ENCODE measurements at regions not wholly inside any gene's neighbourhood (a gene's known extent, or its start where the extent isn't known, plus 50 kb on each side); places are given as distances from the start of the nearest gene placed in this dataset.

DNA sequence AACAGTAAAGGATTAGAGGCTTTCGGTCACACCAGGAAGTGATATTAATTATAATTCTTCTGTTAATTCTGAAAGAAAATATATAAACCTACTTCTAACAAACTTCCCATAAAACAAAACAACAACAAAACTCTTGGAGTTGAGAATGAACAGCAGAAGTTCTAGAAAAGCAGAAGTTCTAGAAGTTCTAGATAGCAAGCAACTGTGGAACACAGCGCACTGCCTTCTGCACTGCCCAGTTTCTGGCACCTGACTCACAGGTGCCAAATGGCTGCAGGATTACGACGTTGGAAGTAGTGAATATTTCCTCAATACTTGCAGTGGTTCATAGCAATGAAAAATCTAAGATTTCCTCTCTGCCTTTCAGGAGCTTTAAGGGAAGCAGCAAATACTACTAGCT, 132.2 kb downstream of the OR13A1 start:
- DNase-seq (ENCODE audit: low read depth in 3 of 3, low spot score in 1 of 3): no peak

DNA sequence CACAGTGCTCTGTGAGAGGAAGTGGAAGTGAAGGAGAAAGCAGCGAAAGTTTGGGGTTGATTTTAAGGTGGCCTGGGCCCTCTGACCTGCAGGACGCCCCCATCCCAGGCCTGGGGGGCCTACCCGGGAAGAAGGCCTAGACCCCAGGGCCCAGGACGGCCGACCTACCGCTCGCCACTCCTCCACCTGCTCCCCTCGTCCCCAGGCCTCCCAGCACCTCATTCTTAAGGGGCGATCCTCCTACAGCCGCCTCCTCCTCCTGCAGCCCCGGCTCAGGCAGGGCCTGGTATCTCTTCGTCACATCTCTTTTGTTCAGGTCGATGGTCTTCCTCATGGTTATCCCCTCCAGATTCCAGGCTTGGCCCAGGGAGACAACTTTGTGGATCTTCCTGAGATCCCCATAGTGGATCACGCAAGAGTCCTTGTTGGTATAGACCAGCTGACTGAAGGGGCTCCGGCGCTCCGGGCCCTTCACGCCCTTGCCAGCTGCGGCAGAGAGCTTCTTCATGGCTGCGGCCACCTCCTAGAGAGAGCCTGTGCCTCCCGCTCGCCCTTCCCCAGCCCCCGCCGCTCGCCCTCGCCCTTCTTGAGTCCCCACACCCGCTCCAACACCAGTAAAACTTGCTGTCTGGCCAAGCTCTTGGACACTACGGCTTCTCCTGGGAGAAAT, 117.5 kb downstream of the OR13A1 start:
- no peak for DNase-seq (ENCODE audit: low read depth in 3 of 3, low spot score in 1 of 3)

DNA sequence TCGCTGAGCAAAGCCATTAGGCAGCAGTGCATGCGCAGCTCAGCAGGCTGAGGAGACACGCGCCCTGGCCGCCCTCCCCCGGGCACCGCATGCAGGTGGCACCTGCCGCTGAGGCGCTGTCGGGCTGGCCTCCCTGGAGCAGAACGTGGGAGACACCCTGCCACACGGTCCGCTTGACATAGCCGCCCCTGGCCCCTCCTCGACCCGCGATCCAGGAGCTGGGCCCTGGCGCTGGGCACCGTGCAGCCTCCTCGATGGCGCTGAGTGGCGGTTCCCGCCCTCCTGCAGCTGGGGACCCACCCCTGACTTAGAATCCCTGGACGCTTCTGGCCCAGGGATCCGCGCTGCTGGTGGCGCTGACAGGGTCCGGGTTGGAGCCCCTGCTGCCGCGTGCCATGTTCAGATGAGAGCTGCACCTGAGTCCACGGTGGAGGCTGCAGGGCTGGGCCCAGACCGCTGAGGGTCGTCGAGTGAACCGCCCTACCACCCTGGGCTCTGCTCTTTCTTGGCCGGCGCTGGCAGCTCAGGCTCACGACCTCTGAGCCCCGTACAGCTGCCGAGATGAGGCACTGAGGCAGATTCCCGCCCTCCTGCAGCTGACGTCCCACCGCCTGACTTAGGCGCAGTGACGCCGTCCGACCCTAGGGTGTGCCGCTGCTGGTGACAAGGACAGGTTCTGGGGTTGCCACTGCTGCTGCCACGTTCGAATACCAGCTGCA, 116.8 kb downstream of the OR13A1 start:
- DNase-seq (ENCODE audit: low read depth in 3 of 3, low spot score in 1 of 3): no peak

DNA sequence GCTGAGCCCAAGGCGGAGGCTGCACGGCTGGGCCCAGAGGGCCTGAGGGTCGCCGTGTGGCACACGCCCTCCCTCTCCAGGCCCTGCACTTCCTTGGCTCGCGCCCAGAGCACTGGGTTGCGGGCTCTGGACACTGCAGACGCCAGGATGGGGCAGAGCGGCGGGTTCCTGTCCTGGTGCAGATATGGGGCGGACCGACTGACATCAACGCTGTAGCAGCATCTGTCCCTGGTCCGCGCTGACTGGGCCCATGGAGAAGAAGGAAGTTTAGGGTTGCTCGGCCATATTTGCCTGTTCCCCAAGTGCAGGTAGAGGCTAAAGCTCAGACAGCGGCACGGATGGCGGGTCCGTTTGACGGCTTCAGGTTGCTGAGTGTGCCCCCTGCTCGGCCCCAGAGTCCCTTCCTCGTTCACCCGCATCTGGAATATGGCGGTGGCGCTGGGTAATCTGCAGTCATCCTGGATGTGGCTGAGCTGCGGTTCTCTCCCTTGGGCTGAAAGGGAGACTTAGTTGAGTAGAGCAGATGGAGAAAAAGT, 116.1 kb downstream of the OR13A1 start:
- DNase-seq (ENCODE audit: low read depth in 3 of 3, low spot score in 1 of 3): no peak

DNA sequence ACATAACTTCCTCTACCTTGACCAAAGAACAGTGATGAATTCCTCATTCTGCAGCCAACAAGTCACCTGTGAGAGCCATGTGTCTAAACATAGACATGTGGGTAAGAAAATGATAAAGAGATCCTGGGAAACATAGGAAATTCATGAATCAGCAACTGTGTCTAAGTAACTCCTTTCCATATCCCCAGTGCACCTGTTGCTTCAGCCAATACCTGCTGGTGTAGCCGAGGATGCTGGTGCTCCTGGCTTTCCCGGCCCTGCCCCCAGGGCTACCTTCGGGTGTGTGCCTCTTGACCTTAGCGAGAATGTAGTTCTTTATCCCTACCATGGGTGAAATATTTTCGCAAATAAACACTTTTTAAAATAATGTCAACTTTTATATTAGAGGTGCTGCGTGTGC, 114.1 kb downstream of the OR13A1 start:
- DNase-seq (ENCODE audit: low read depth in 3 of 3, low spot score in 1 of 3): no peak

DNA sequence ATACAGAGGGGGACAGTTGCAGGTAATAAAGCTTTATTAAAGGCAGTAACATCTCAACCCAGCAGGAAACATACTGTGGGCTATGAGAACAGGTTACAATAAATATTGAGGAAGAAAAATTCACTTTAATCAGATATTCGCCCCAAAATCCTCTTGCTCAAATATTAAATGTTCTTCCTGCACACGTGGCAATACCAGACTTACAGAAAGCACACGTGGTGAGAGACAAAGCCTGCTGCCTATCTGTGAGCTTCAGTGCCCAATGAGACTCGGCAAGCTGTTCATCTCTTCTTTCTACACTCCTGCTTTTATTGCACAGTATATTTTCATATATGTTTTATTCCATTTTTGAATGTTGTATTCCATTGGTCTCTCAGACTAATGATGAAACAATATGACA, 113.2 kb downstream of the OR13A1 start:
- DNase-seq (ENCODE audit: low read depth in 3 of 3, low spot score in 1 of 3): no peak

DNA sequence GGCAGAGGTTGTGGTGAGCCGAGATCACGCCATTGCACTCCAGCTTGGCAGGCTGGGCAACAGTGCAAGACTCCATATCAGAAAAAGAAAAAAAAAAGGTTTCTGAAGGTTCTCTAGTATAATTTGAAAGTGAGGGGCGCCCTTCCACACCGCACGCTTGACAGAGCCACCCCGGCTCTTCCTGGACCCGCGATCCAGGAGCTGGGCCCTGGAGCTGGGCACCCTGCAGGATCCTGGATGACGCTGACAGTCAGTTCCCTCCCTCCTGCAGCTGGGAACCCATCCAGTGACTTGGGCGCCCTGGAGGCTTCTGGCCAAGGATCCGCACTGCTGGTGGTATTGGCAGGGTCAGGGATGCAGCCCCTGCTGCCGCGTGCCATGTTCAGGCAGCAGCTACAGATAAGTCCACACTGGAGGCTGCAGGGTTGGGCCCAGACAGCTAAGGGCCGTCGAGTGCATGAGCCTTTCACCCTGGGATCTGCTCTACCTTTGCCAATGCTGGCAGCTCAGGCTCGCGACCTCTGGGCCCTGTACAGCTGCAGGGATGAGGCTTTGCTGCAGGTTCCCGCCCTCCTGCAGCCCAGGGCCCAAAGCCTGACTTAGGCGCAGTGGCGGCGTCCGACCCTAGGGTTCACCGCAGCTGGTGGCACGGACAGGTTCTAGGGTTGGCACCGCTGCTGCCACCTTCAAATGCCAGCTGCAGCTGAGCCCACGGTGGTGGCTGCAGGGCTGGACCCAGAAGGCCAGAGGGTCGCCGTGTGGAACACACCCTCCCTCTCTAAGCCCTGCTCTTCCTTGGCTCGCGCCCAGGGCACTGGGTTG, 110.2 kb downstream of the OR13A1 start:
- no peak for DNase-seq (ENCODE audit: low read depth in 3 of 3, low spot score in 1 of 3)

DNA sequence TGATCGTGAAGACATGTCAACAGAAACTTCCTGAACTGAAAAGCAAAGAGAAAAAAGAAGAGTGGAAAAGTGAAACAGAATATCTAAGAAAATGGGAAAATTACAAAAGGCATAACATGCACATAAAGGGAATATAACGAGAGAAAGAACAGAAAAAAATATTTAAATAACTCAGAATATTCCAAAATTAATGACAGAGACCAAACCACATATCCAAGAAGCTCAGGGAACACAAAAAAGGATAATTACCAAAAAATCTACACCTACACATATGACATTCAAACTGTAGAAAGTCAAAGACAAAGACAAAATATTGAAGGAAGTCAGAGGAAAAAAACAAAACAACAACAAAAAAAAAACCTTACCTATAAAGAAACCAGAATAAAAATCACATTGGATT, 105.5 kb downstream of the OR13A1 start:
- no peak for DNase-seq (ENCODE audit: low read depth in 3 of 3, low spot score in 1 of 3)

DNA sequence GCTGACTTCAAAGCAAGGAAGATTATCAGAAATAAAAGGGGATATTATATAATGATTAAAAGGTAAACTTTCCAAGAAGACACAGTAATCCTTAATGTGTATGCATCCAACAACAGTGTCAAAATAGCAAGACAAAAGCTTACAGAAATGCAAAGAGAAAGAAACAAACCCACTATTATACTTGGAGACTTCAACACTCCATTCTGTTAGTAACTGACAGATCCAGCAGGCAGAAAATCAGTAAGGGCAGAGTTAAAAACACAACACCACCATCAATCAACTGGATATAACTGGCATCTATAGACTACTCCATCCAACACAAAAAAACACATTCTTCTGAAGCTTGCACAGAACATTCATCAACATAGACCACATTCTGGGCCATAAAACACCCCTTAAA, 103.8 kb downstream of the OR13A1 start:
- no peak for DNase-seq (ENCODE audit: low read depth in 3 of 3, low spot score in 1 of 3)

DNA sequence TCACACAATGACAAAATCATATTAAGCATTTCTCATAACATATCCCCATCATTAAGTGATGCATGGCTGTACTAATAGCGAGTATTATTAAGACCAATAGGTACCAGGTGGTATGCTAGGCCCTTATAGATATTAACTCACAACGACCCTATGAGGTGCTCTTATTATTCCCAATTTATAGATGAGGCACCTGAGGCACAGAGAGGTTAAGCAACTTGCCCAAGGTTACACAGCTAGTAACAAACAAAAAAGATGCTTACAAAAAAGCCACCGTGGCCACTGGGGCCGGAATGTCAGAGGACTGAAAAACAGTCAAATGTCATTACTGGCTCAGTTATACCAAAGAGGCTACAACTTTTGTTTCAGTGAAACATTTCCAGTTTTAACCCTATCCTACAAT, 96.0 kb downstream of the OR13A1 start:
- no peak for DNase-seq (ENCODE audit: low read depth in 3 of 3, low spot score in 1 of 3)

DNA sequence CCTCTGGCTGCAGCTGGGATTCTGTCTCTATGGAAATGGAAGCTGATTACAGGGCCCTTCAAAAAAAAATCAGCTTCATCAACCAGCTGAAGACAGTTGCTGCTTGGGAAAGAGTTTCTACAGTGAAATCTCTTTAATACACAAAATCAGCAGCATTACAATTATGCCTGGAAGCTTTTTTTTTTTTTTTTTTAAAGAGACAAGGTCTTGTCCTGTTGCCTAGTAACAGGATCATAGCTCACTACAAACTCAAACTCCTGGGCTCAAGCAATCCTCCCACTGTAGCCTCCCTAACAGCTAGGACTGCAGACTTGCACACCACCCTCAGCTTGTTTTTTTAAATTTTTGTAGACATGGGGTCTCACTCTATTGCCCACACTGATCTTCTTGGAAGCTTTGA, 94.5 kb downstream of the OR13A1 start:
- DNase-seq (ENCODE audit: low read depth in 3 of 3, low spot score in 1 of 3): no peak

DNA sequence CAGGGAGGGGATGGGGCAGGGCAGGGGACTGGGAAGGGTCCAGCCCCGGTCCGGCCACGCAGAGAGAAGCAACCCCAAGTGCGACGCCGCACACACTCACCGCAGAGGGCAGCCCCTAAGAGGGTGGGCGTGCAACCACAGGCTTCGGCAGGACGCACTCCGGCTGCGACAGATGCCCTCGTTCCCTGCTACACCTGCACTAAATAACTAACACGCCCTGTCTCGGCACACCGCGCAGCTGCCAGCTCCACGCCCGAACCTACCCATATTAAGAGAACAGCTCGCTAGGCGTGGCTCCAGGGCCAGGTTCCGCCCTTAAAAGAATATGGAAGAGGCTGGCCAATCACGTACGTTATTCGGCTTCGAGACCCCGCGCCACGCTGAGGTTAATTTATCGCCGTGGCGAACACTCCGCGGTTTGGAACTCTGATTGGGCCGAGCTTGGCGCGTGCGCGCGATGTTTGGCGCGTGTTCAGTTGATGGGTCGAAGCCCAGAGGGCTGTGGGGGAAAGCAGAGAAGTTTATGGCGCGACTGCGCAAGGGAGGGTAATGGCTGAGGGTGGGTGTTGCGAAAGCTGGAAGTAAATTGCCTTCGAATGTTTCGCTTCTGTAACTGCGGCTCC, 91.1 kb downstream of the OR13A1 start:
- no peak for DNase-seq (ENCODE audit: low read depth in 3 of 3, low spot score in 1 of 3)

DNA sequence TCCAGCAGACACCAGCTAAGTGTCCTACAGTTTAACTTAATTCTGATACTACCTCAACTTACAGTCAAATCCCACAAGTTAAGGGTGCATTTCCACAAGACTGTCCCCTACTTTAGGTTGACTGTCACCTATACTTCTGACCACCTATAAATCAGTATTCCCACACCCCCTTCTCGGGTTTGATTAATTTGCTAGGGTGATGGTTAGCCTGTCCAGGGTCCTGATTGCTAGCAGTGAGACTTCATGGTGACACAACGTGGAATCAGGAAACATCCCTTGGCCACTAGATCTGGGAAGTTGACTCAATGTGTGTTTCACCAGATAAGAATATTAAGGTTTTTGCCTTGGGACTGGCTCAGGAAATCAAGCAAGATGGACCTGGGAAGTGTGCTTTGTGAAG, 88.4 kb downstream of the OR13A1 start:
- no peak for DNase-seq (ENCODE audit: low read depth in 3 of 3, low spot score in 1 of 3)

DNA sequence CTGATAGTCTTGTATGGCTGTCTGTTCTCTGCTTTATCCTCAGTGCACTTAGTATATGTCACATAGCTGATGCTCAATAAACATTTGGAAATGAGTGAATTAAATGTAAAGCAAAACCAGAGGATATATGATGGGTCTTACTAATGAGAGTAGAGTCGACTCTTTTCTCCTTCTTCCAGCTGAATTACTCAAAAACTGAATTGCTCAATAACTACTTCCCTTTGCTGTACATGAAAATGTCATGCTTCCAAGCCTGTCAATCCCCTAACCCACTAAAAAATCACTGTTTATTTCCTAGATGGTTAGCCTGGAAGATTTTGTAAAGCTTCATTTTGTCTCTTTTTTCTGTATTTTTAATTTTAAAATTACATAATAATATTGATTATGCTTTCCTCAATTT, 88.0 kb downstream of the OR13A1 start:
- no peak for DNase-seq (ENCODE audit: low read depth in 3 of 3, low spot score in 1 of 3)

DNA sequence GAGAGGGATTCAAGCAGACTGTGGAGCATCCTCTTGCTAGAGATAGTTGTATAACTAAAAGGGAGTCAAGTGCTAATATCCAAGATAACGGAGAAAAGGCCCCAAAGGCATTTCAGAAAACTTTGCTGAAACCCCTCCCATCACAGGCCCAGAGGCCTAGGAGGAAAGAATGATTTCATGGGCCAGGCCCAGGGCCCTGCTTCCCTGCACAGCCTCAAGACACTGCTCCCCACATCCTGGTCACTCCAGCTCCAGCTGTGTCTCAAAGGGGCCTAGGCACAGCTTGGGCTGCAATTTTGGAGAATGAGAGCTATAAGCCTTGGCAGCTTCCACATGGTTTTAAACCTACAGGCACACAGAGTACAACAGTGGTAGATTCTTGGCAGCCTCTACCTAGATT, 85.6 kb downstream of the OR13A1 start:
- DNase-seq (ENCODE audit: low read depth in 3 of 3, low spot score in 1 of 3): no peak

DNA sequence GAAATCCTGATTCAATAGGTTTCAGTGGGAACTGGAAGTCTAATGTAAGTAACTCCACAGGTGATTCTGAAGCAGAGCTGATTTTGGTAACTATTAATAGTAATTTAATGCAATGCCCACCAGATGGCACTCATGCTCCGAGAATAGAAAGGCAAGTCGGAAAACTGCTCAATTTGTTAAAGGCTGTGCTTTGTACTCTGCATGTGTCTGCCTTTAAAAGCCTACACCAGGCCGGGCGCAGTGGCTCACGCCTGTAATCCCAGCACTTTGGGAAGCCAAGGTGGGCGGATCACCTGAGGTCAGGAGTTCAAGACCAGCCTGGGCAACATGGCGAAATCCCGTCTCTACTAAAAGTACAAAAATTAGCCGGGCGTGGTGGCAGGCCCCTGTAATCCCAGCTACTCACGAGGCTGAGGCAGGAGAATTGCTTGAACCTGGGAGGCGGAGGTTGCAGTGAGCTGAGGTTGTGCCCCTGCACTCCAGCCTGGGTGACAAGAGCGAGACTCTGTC, 80.1 kb downstream of the OR13A1 start:
- peak; percentile 16 to 28 (median 18) for DNase-seq (ENCODE audit: low read depth in 3 of 3, low spot score in 1 of 3)

DNA sequence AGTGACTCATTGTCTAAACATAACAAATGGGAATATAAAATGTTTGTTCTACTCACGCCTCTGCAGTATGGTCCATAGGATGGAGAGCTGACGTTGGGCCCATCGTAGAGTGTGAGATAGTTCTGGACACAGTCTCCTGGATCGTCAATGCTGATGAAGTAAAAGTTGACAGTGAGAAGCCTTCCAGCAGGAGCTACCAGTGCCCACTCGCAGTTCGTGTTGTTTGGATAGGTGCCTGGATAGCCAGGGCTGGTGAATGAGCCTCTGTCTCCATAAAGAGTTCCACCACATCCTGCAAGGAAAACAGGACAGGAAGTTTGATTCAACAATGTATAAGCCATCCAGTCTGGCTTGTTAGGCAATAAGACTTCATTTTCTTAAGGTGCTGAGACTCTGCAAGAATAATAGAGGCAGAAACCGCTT, 79.6 kb downstream of the OR13A1 start:
- no peak for DNase-seq (ENCODE audit: low read depth in 3 of 3, low spot score in 1 of 3)

DNA sequence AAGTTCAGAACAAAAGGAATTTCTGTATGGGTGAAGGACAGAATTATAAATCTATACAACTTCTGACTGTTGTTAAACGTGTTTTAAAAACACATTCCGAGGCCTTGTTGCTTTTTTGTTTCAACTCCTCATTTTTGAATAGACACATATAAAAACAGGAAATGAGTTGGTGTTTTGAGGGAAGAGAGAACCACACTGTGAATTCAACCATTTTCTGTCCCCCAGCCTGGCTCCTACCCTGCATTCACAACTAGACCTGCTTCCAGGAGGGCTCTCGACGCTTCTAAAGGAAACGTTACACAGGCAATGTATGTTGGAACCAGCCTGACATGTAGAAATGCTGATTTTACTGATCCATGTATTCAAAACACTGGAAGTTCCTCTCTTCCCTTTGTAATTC, 76.5 kb downstream of the OR13A1 start:
- DNase-seq (ENCODE audit: low read depth in 3 of 3, low spot score in 1 of 3): no peak

DNA sequence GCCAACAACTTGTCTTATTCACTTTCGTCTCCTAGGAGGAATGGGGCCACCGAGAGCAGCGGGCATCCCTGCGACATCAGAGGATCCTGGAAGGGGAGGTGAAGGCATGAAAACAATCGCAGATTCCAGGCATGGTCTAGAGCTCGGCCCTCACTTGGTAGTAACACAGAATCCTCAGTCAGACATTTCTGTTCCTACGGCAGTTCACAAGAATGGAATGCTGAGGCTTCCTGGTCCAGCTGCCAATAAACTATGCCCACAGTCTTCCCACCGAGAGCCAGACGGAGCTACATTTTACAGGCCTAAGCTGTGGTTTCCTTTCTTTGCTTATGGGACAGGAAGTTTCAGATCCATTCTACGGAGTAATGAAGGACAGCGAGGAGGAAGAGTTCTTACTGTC, 75.8 kb downstream of the OR13A1 start:
- no peak for DNase-seq (ENCODE audit: low read depth in 3 of 3, low spot score in 1 of 3)

DNA sequence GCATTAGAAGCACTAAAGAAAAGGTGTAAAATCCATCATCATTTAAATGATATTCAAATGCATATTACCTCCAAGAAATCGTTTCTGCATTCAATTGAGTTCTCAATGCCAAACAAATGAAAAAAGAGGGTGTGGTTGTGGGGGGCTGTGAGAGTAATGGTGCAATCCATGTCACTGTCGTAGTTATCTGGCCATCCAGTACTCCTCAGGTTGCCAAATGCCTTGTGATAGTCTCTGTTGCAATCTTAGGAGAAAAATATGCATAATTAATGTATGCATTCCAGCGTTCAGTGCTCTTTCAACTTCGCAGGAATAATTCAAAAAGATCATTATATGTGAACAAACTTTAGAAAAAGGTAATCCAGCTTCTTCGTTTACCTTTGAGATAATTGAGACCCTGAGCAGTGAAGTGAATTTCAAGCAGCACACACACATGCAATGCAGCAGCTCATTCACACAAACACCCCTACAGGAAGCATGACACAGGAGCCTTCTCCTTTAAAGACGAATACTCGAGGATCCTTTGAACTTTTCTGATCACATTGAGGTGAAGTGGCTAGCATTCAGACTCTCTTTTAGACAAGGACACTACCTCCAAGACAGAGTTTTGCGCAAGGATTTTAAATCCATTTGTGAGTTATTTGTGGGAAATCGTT, 73.4 kb downstream of the OR13A1 start:
- no peak for DNase-seq (ENCODE audit: low read depth in 3 of 3, low spot score in 1 of 3)

DNA sequence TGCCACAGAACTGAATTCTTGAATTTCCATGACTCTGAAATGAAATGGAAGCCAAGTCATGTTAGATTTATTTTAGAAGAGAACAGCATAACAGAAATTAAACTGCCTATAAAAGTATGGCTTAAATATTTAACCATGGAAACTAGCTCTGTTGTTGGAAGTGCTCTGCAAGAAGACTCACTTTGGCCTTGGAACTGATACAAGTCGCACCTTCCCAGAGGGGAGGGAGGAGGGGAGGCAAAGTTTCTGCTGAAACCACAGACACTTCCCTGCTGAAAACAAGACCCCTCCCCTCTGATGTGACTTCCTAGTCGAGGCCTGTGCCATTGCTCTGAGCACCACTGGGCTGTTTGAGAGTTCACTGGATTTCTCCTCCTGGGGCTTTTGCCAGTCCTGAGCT, 72.1 kb downstream of the OR13A1 start:
- DNase-seq (ENCODE audit: low read depth in 3 of 3, low spot score in 1 of 3): no peak

Data from stimulated activated CD4-positive, alpha-beta T cell treated with anti-CD3 and anti-CD28 coated beads, TNF-alpha, amount 100 ng/mL, for 1 hour (primary cell).